ENCODE measurements at regions not wholly inside any gene's neighbourhood (a gene's known extent, or its start where the extent isn't known, plus 50 kb on each side); places are given as distances from the start of the nearest gene placed in this dataset.

GRCh38 chr7:89770161-89770560 is 384.1 kb upstream of the STEAP1 start:
- TF ChIP-seq POLR2A (IDR thresholded peaks at IDR 0.05; ENCODE audit: low read depth, low read length), result no peak
- FAIRE-seq (no peak), DNase-seq (ENCODE audit: insufficient read length, low spot score) (no peak)

DNA sequence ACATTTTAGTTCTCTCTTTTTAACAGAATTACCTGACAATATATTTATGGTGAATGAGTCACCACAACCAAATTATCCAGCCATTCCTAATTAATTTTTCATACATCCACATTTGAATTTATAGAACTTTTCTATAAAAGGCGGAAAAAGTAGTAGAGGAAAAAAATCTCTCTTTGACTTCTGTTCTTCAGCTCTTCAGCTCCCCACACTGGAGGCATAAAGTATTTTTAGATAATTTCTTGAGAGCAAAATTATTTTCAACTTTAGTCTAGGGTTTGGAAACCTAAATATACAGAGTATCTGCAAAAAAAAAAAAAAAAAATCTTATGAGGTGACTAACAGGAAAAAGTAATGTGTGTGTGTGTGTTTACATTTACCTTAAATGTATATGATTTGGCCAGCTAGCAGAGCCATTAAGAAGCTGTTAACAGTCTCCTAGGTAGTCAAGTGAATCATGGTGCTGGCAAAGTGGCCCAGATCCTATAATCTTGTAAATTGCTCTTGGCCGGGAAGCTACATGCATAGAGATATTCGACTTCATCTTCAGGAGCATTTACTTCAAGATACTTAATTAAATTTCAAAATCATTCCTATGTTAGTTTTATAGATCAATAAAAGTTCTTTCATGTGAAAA is 383.1 kb upstream of the STEAP1 start:
- FAIRE-seq (no peak), DNase-seq (ENCODE audit: insufficient read length, low spot score) (no peak)
- no peak for TF ChIP-seq POLR2A (IDR thresholded peaks at IDR 0.05; ENCODE audit: low read depth, low read length)

DNA sequence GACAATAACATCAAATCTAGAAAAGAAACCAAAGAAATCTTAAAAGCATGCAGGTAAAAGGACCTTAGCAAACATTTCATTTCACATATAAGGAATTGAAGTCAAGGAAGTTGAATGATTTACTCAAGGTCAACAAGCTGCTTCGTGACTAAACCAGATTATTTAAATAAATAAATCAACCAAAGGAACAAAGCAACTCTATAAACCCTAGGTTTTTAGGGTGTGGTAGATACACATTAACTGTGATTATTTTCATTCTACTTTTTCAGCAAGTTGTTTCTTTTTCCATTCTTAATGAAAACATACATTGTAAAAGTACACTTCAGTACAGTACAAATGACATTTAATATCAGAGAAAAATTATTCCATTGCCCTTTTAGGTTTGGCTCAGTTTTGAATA is 382.0 kb upstream of the STEAP1 start:
- no peak for DNase-seq (ENCODE audit: insufficient read length, low spot score)
- no peak for FAIRE-seq
- no peak for TF ChIP-seq POLR2A (IDR thresholded peaks at IDR 0.05; ENCODE audit: low read depth, low read length)

- FAIRE-seq, result no peak
Observed at GRCh38 chr7:89773611-89774010, 380.7 kb upstream of the STEAP1 start.

GRCh38 chr7:89775459-89775858 is 378.8 kb upstream of the STEAP1 start:
- no peak for FAIRE-seq

More at GRCh38 chr7:89773611-89774010, 380.7 kb upstream of the STEAP1 start:
- TF ChIP-seq POLR2A (IDR thresholded peaks at IDR 0.05; ENCODE audit: low read depth, low read length), result no peak
- no peak for DNase-seq (ENCODE audit: insufficient read length, low spot score)

GRCh38 chr7:89776980-89777379 is 377.3 kb upstream of the STEAP1 start:
- DNase-seq (ENCODE audit: insufficient read length, low spot score), result no peak
- no peak for FAIRE-seq
- no peak for TF ChIP-seq POLR2A (IDR thresholded peaks at IDR 0.05; ENCODE audit: low read depth, low read length)

More at GRCh38 chr7:89775459-89775858, 378.8 kb upstream of the STEAP1 start:
- TF ChIP-seq POLR2A (IDR thresholded peaks at IDR 0.05; ENCODE audit: low read depth, low read length), result no peak
- DNase-seq (ENCODE audit: insufficient read length, low spot score), result no peak

DNA sequence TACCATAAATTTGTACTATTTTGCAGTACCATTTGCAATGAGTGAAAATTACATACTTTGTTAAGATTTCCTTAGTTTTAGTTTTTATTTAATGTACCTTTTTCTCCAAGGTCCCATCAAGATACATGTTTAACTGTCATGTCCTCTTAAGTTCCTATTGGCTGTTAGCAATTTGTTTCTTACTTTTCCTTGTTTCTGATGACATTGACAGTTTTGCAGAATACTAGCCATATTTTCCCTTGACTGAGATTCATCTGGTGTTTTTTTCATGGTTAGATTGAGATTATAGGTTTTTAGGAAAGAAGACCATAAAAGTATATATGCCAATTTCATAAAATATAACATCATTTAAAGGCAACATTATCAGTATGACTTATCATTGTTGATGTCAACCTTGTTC is 376.8 kb upstream of the STEAP1 start:
- TF ChIP-seq POLR2A (IDR thresholded peaks at IDR 0.05; ENCODE audit: low read depth, low read length), result no peak
- no peak for FAIRE-seq
- no peak for DNase-seq (ENCODE audit: insufficient read length, low spot score)

GRCh38 chr7:89780291-89780690 is 374.0 kb upstream of the STEAP1 start:
- no peak for DNase-seq (ENCODE audit: insufficient read length, low spot score)
- no peak for TF ChIP-seq POLR2A (IDR thresholded peaks at IDR 0.05; ENCODE audit: low read depth, low read length)
- FAIRE-seq, result no peak

- FAIRE-seq (no peak), DNase-seq (ENCODE audit: insufficient read length, low spot score) (no peak)
- no peak for TF ChIP-seq POLR2A (IDR thresholded peaks at IDR 0.05; ENCODE audit: low read depth, low read length)
Observed at GRCh38 chr7:89796481-89796880, 357.8 kb upstream of the STEAP1 start.

- FAIRE-seq (no peak), DNase-seq (ENCODE audit: insufficient read length, low spot score) (no peak)
- TF ChIP-seq POLR2A (IDR thresholded peaks at IDR 0.05; ENCODE audit: low read depth, low read length), result no peak
Observed at GRCh38 chr7:89797965-89798598, 356.2 kb upstream of the STEAP1 start.

GRCh38 chr7:89798599-89798996 is 355.7 kb upstream of the STEAP1 start:
- FAIRE-seq (no peak), DNase-seq (ENCODE audit: insufficient read length, low spot score) (no peak)
- no peak for TF ChIP-seq POLR2A (IDR thresholded peaks at IDR 0.05; ENCODE audit: low read depth, low read length)

GRCh38 chr7:89800761-89801160 is 353.5 kb upstream of the STEAP1 start:
- no peak for DNase-seq (ENCODE audit: insufficient read length, low spot score)
- no peak for TF ChIP-seq POLR2A (IDR thresholded peaks at IDR 0.05; ENCODE audit: low read depth, low read length)
- no peak for FAIRE-seq

DNA sequence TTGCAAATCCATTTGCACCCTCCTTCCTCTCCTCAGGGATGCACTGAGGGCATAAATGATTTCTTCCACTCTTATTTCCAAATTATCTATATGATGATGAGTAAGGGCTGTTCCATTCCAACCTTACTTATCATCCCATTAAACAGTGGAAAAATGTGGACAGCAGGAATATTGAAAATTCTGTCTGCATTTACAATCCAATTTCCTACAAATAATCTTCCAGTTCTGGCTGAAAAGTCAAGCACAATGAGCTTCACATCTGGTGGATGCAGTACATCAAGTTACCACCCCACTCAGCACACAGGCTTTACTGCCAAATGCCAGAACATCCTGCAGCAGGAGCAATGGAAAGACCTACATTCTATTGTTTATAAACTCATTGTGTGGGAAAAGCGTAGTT is 345.0 kb upstream of the STEAP1 start:
- TF ChIP-seq POLR2A (IDR thresholded peaks at IDR 0.05; ENCODE audit: low read depth, low read length), result no peak
- FAIRE-seq, result no peak
- no peak for DNase-seq (ENCODE audit: insufficient read length, low spot score)

DNA sequence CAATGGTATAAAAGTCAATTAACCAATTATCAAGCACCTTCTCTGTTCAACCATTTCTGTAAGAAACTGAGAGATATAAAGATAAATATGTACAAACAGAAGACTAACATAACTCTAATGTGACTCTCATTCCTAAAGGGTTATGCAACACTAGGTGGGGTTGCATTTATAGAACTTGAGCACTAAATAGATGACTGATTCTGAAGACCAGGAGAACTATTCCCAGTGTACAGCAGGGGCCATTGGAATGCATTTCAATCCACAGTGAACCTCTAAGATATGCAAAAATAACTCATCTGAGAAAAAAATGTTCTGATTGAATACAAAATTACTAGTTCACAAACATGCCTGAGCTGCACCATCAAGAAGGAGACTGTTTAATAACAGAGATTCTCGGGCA is 341.2 kb upstream of the STEAP1 start:
- DNase-seq (ENCODE audit: insufficient read length, low spot score) (no peak), FAIRE-seq (no peak)
- no peak for TF ChIP-seq POLR2A (IDR thresholded peaks at IDR 0.05; ENCODE audit: low read depth, low read length)

- TF ChIP-seq POLR2A (IDR thresholded peaks at IDR 0.05; ENCODE audit: low read depth, low read length), result no peak
- DNase-seq (ENCODE audit: insufficient read length, low spot score) (no peak), FAIRE-seq (no peak)
Observed at GRCh38 chr7:89826121-89826520, 328.1 kb upstream of the STEAP1 start.

Measured in H54 (cell line).